IMR-90 (cell line): ENCODE measurements at regions not wholly inside any gene's neighbourhood (a gene's known extent, or its start where the extent isn't known, plus 50 kb on each side); places are given as distances from the start of the nearest gene placed in this dataset.

Source experiments
- ATAC-seq: fragments of 200-7000 bp; cut with Tn5 transposase; 2 replicates; pipeline ENCODE4 v1.9.1; 2020; ENCODE audit warnings: low read depth, mild to moderate bottlenecking, moderate library complexity
- BruUV-seq: library from RNA; stranded (reverse); fragments of 400-500 nt; replicated peaks from 2 replicates; lab custom pipeline; 2021; lab: Mats Ljungman, UMichigan
- CTCF ChIA-PET: fragments of 300-600 bp; formaldehyde crosslinking; extraction: SDS; loops from one replicate; lab custom pipeline; 2021; ENCODE audit warnings: antibody characterized with exemption; lab: Yijun Ruan, JAX
- POLR2A ChIA-PET: fragments of 300-600 bp; sonication (Branson Sonifier 250); formaldehyde crosslinking; loops from one replicate; lab custom pipeline; 2022; ENCODE audit warnings: antibody characterized with exemption; ENCODE audit not compliant: unreplicated experiment; lab: Charles Lee
- DNase-seq: peaks from one replicate; pipeline ENCODE4 v3.0.0; 2013
- H2AFZ ChIP-seq: replicated peaks from 2 replicates; pipeline ENCODE3; 2013; ENCODE audit warnings: low read length, mild to moderate bottlenecking; ENCODE audit not compliant: poor library complexity
- H2AK5ac ChIP-seq: 2 replicates; pipeline ENCODE4 v1.6.1; 2013; ENCODE audit warnings: low read depth, low read length, inconsistent platforms
- H2AK9ac ChIP-seq: replicated peaks from 2 replicates; pipeline ENCODE3; 2013; ENCODE audit warnings: mild to moderate bottlenecking, low read depth, low read length, moderate library complexity; ENCODE audit not compliant: poor library complexity
- H2BK120ac ChIP-seq: 2 replicates; pipeline ENCODE4 v1.6.1; 2013; ENCODE audit warnings: low read depth, low read length, inconsistent platforms
- H2BK15ac ChIP-seq: 3 replicates; pipeline ENCODE4 v1.6.1; 2013; ENCODE audit warnings: low read depth, low read length, inconsistent platforms
- H2BK20ac ChIP-seq: 2 replicates; pipeline ENCODE4 v1.6.1; 2013; ENCODE audit warnings: low read depth, mild to moderate bottlenecking, inconsistent platforms, low read length, moderate library complexity
- H2BK5ac ChIP-seq: 2 replicates; pipeline ENCODE4 v1.6.1; 2013; ENCODE audit warnings: mild to moderate bottlenecking, low read depth, low read length, inconsistent platforms; ENCODE audit not compliant: poor library complexity, severe bottlenecking
- H3K14ac ChIP-seq: replicated peaks from 2 replicates; pipeline ENCODE4 v1.6.1; 2013; ENCODE audit warnings: low read depth, low read length, inconsistent platforms
- H3K18ac ChIP-seq: 2 replicates; pipeline ENCODE4 v1.6.1; 2013; ENCODE audit warnings: low read depth, low read length, control low read depth
- H3K23ac ChIP-seq: 2 replicates; pipeline ENCODE4 v1.6.1; 2013; ENCODE audit warnings: low read depth, low read length, inconsistent platforms
- H3K27ac ChIP-seq: 2 replicates; pipeline ENCODE4 v1.5.1; 2013; ENCODE audit warnings: mild to moderate bottlenecking, control low read depth, low read length; ENCODE audit not compliant: insufficient read depth
- H3K27me3 ChIP-seq: 2 replicates; pipeline ENCODE4 v1.6.1; 2013; ENCODE audit warnings: low read length; ENCODE audit not compliant: control insufficient read depth, insufficient read depth
- H3K36me3 ChIP-seq: 2 replicates; pipeline ENCODE4 v1.6.1; 2013; ENCODE audit warnings: low read length, mixed read lengths; ENCODE audit not compliant: control insufficient read depth, insufficient read depth
- H3K4ac ChIP-seq: 2 replicates; pipeline ENCODE4 v1.6.1; 2013; ENCODE audit warnings: low read depth, low read length, inconsistent platforms
- H3K4me1 ChIP-seq: 2 replicates; pipeline ENCODE4 v1.6.1; 2013; ENCODE audit warnings: low read length, mixed read lengths; ENCODE audit not compliant: control insufficient read depth, insufficient read depth
- H3K4me2 ChIP-seq: 2 replicates; pipeline ENCODE4 v1.6.1; 2013; ENCODE audit warnings: low read depth, mild to moderate bottlenecking, control low read depth, low read length, moderate library complexity
- H3K4me3 ChIP-seq: 2 replicates; pipeline ENCODE4 v1.5.1; 2013; ENCODE audit warnings: low read depth, mild to moderate bottlenecking, control low read depth, low read length, moderate library complexity; ENCODE audit not compliant: insufficient read depth
- H3K56ac ChIP-seq: 2 replicates; pipeline ENCODE4 v1.6.1; 2013; ENCODE audit warnings: low read length, inconsistent platforms; ENCODE audit not compliant: insufficient read depth; ENCODE audit errors: extremely low read depth
- H3K79me1 ChIP-seq, 2 experiments: 2 replicates each; pipeline ENCODE4 v1.6.1; 2013; ENCODE audit warnings: low read length in 2 of 2, inconsistent platforms in 1 of 2, low read depth in 1 of 2
- H3K9ac ChIP-seq: 2 replicates; pipeline ENCODE4 v1.6.1; 2013; ENCODE audit warnings: low read depth, low read length, control low read depth
- H3K9me1 ChIP-seq: 2 replicates; pipeline ENCODE4 v1.6.1; 2013; ENCODE audit warnings: low read length, inconsistent platforms; ENCODE audit not compliant: insufficient read depth
- H3K9me3 ChIP-seq: 2 replicates; pipeline ENCODE4 v1.6.1; 2013; ENCODE audit warnings: low read length; ENCODE audit not compliant: control insufficient read depth, insufficient read depth
- H4K20me1 ChIP-seq: 2 replicates; pipeline ENCODE4 v1.6.1; 2013; ENCODE audit warnings: low read length, inconsistent platforms; ENCODE audit not compliant: insufficient read depth
- H4K5ac ChIP-seq: 2 replicates; pipeline ENCODE4 v1.6.1; 2013; ENCODE audit warnings: mild to moderate bottlenecking, low read depth, low read length, control low read depth
- H4K8ac ChIP-seq, 2 experiments: 2 replicates each; pipeline ENCODE4 v1.6.1; 2013; ENCODE audit warnings: low read depth in 2 of 2, low read length in 2 of 2, control low read depth in 1 of 2, inconsistent platforms in 1 of 2
- H4K91ac ChIP-seq: 2 replicates; pipeline ENCODE4 v1.6.1; 2013; ENCODE audit warnings: low read depth, low read length, inconsistent platforms; ENCODE audit not compliant: insufficient read depth
- CHD1 ChIP-seq: IDR thresholded peaks from 2 replicates; pipeline ENCODE4 v1.6.1; 2012; ENCODE audit warnings: low read depth, low read length, improper control_type of control experiment
- FOS ChIP-seq: fragments of 150-350 bp; IDR thresholded peaks from 2 replicates; pipeline ENCODE4 v1.6.1; 2016; ENCODE audit warnings: low read depth, low read length
- MAZ ChIP-seq: IDR thresholded peaks from 2 replicates; pipeline ENCODE4 v1.6.1; 2012; ENCODE audit warnings: low read depth, mild to moderate bottlenecking, low read length, improper control_type of control experiment, moderate library complexity, borderline replicate concordance
- MXI1 ChIP-seq: IDR thresholded peaks from 2 replicates; pipeline ENCODE4 v1.6.1; 2012; ENCODE audit warnings: low read depth, mild to moderate bottlenecking, low read length, moderate library complexity, borderline replicate concordance
- RAD21 ChIP-seq: IDR thresholded peaks from 2 replicates; pipeline ENCODE4 v1.6.1; 2012; ENCODE audit warnings: low read length, improper control_type of control experiment
- SMC3 ChIP-seq: fragments of 150-350 bp; IDR thresholded peaks from 2 replicates; pipeline ENCODE4 v1.6.1; 2016; ENCODE audit warnings: low read depth, mild to moderate bottlenecking, antibody characterized with exemption, low read length, moderate library complexity
- WGBS, 2 experiments: methylation state at CpG; one replicate each; pipeline versions ENCODE4 v1.1.5 to v1.1.7; 2013; ENCODE audit warnings: missing lambda C conversion rate in 2 of 2; ENCODE audit not compliant: insufficient read length in 1 of 2; ENCODE audit errors: extremely low coverage in 2 of 2; 5-methylcytosine and 5-hydroxymethylcytosine counted together
- dilution Hi-C: fragments of 300-500 bp; cut with HindIII; formaldehyde crosslinking; loops from one replicate; pipeline ENCODE4 v1.14.3; 2018; ENCODE audit warnings: low sequenced_read_pairs; ENCODE audit not compliant: unreplicated experiment
- in situ Hi-C: fragments of 300-500 bp; cut with MboI; formaldehyde crosslinking; loops from 3 replicates; pipeline ENCODE4 v1.14.3; 2019; ENCODE audit warnings: low sequenced_read_pairs, inconsistent platforms, mixed read lengths
- intact Hi-C: fragments of 100-400 bp; cut with micrococcal nuclease; formaldehyde crosslinking; loops from 2 replicates; pipeline ENCODE4 v1.10.0; 2022
- TF ChIP-seq, protein P1 (sequence below): fragments of 150-350 bp; IDR thresholded peaks from 2 replicates; pipeline ENCODE4 v1.6.1; 2017; ENCODE audit warnings: mild to moderate bottlenecking, antibody characterized with exemption, low read length, low read depth

DNA sequence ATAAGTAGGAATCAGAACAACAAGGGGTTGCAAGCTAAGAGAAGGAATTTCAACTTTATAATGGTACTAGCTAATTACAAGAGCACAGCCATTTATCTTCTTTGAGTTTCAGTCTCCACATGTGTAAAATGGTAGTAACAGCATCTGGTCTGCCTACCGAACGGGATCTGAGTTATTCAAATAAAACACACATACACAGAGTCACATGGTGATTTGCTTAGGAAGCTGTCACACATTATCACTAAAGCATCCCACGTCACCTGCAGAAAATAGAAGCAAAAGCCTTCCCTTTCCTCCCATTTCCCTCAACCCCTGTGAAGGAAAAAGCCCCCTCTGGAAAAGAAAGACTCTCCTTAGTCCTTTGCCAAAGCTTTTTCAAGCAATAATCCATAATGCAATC is 389.7 kb downstream of the OMA1 start:
- H2AFZ ChIP-seq: no peak overlapping the region
- no peak overlapping the region for H3K14ac ChIP-seq
- no peak overlapping the region for H3K4ac ChIP-seq
- in situ Hi-C loops (no loop called here), dilution Hi-C loops (no loop called here), intact Hi-C loops (no loop called here)
- H2BK15ac ChIP-seq: no peak overlapping the region
- H3K4me2 ChIP-seq: no peak overlapping the region
- H2BK120ac ChIP-seq: no peak overlapping the region
- no peak overlapping the region for H4K91ac ChIP-seq
- no peak overlapping the region for H3K4me3 ChIP-seq
- H3K36me3 ChIP-seq: no peaks in the 10 kb centered on the region
- CTCF ChIA-PET: no interaction called here
- POLR2A ChIA-PET: no interaction called here
- no peak overlapping the region for H3K9ac ChIP-seq
- ATAC-seq (no peak), DNase-seq (no peak)
- H2AK9ac ChIP-seq: no peak overlapping the region
- H3K18ac ChIP-seq: no peak overlapping the region
- H3K79me1 ChIP-seq: no peaks in the 10 kb centered on the region
- no peak overlapping the region for H4K8ac ChIP-seq
- no peaks in the 10 kb centered on the region for H3K9me1 ChIP-seq
- no CpG with 5 or more reads among the region's 3 CpGs for WGBS, 2 experiments
- no peaks in the 10 kb centered on the region for H3K4me1 ChIP-seq
- H4K5ac ChIP-seq: no peak overlapping the region
- no TSS peak for BruUV-seq
- no peak overlapping the region for H2BK5ac ChIP-seq
- H2BK20ac ChIP-seq: no peak overlapping the region
- H3K27me3 ChIP-seq: no peaks in the 10 kb centered on the region
- H3K23ac ChIP-seq: no peak overlapping the region
- H3K9me3 ChIP-seq: no peaks in the 10 kb centered on the region
- TF ChIP-seq MXI1: no peak
- TF ChIP-seq CHD1: no peak
- no peak for TF ChIP-seq FOS
- TF ChIP-seq RAD21: no peak
- no peak for TF ChIP-seq MAZ
- no peak for TF ChIP-seq SMC3
- TF ChIP-seq, protein P1, sequence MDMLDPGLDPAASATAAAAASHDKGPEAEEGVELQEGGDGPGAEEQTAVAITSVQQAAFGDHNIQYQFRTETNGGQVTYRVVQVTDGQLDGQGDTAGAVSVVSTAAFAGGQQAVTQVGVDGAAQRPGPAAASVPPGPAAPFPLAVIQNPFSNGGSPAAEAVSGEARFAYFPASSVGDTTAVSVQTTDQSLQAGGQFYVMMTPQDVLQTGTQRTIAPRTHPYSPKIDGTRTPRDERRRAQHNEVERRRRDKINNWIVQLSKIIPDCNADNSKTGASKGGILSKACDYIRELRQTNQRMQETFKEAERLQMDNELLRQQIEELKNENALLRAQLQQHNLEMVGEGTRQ: no peak
- no peak overlapping the region for H3K27ac ChIP-seq
- H4K20me1 ChIP-seq: no peaks in the 10 kb centered on the region
- H3K56ac ChIP-seq: no peak overlapping the region
- H2AK5ac ChIP-seq: no peak overlapping the region
